Testis (tissue), 2 donors: ENCODE measurements at regions not wholly inside any gene's neighbourhood (a gene's known extent, or its start where the extent isn't known, plus 50 kb on each side); places are given as distances from the start of the nearest gene placed in this dataset.

Source experiments
- DNase-seq: peaks from one replicate; pipeline ENCODE4 v3.0.0-alpha.2; 2019
- H3K27ac ChIP-seq, 2 donors: fragments of 200-600 bp; sonication (generic); one replicate each; pipeline ENCODE4 v1.5.1; 2019
- H3K27me3 ChIP-seq: fragments of 200-600 bp; sonication (generic); one replicate; pipeline ENCODE4 v1.5.1; 2019
- H3K36me3 ChIP-seq: fragments of 200-600 bp; sonication (generic); one replicate; pipeline ENCODE4 v1.5.1; 2017; ENCODE audit warnings: low read depth; ENCODE audit errors: missing control alignments
- H3K4me1 ChIP-seq: fragments of 200-600 bp; sonication (generic); one replicate; pipeline ENCODE4 v1.5.1; 2019
- H3K4me3 ChIP-seq, 2 donors: fragments of 200-600 bp; sonication (generic); one replicate each; pipeline ENCODE4 v1.5.1; 2017 to 2019
- H3K9me3 ChIP-seq: fragments of 200-600 bp; sonication (generic); one replicate; pipeline ENCODE4 v1.5.1; 2017
- CTCF ChIP-seq, 3 experiments: fragments of 450-650 bp in 2 of 3; fragments of 200-600 bp in 1 of 3; sonication (generic) in 1 of 3; IDR thresholded peaks; one replicate each; pipeline ENCODE4 v1.5.1; 2016 to 2019; ENCODE audit warnings: antibody characterized with exemption in 3 of 3, mild to moderate bottlenecking in 2 of 3, moderate library complexity in 1 of 3
- POLR2A ChIP-seq: fragments of 450-650 bp; IDR thresholded peaks from one replicate; pipeline ENCODE4 v1.6.1; 2017; ENCODE audit warnings: antibody characterized with exemption, mild to moderate bottlenecking, moderate library complexity
- WGBS, 2 donors: methylation state at CpG; one replicate each; pipeline ENCODE4 v1.1.5; 2018; 5-methylcytosine and 5-hydroxymethylcytosine counted together
- intact Hi-C: fragments of 100-400 bp; cut with DNase I; formaldehyde crosslinking; loops from one replicate; pipeline ENCODE4 v1.15.1; 2023; ENCODE audit warnings: low total_unique reads

- TF ChIP-seq POLR2A (no peak), CTCF (IDR thresholded peaks at IDR 0.05) (no peak)
- H3K27me3 ChIP-seq: no peaks in the 10 kb centered on the region
- H3K27ac ChIP-seq: no peak overlapping the region
- intact Hi-C loops: no loop called here
- H3K36me3 ChIP-seq: no peaks in the 10 kb centered on the region
- no peak for DNase-seq
- H3K4me1 ChIP-seq: no peaks in the 10 kb centered on the region
- no peak overlapping the region for H3K4me3 ChIP-seq
- 73 to 79% methylated on average over 2 of the region's 2 CpGs for WGBS, 2 donors
- no peaks in the 10 kb centered on the region for H3K9me3 ChIP-seq
These were observed 54.6 kb upstream of the ACAN start for GRCh38 chr15:88748651-88749050.

- whole genome bisulfite sequencing, 2 donors: 72 to 76% methylated on average over 2 of the region's 2 CpGs
- no peaks in the 10 kb centered on the region for H3K36me3 ChIP-seq
- TF ChIP-seq CTCF (IDR thresholded peaks at IDR 0.05) (no peak), POLR2A (no peak)
- no peak overlapping the region for H3K27ac ChIP-seq
- no peaks in the 10 kb centered on the region for H3K9me3 ChIP-seq
- no peaks in the 10 kb centered on the region for H3K4me1 ChIP-seq
- no peak overlapping the region for H3K4me3 ChIP-seq
- no peak for DNase-seq
- no peaks in the 10 kb centered on the region for H3K27me3 ChIP-seq
- intact Hi-C loops: no loop called here
These were observed 53.5 kb upstream of the ACAN start for GRCh38 chr15:88749699-88750098.

GRCh38 chr15:88752501-88752900 is 50.7 kb upstream of the ACAN start:
- H3K27me3 ChIP-seq: no peaks in the 10 kb centered on the region
- H3K36me3 ChIP-seq: no peaks in the 10 kb centered on the region
- TF ChIP-seq CTCF (IDR thresholded peaks at IDR 0.05) (no peak), POLR2A (no peak)
- H3K9me3 ChIP-seq: no peaks in the 10 kb centered on the region
- no peaks in the 10 kb centered on the region for H3K4me1 ChIP-seq
- intact Hi-C loops: no loop called here
- 71 to 73% methylated on average over 5 of the region's 5 CpGs for WGBS, 2 donors
- H3K4me3 ChIP-seq: no peak overlapping the region
- no peak for DNase-seq
- H3K27ac ChIP-seq: no peak overlapping the region

- no peak for TF ChIP-seq POLR2A
- no peak for TF ChIP-seq CTCF (IDR thresholded peaks at IDR 0.05)
- DNase-seq: no peak
- Histone ChIP-seq H3K4me1 (no peaks in the 10 kb centered on the region), H3K27ac (no peak overlapping the region), H3K36me3 (no peaks in the 10 kb centered on the region), H3K9me3 (no peaks in the 10 kb centered on the region), H3K27me3 (no peaks in the 10 kb centered on the region), H3K4me3 (no peak overlapping the region)
- intact Hi-C loops: no loop called here
These were observed 50.3 kb upstream of the ACAN start for GRCh38 chr15:88752951-88753350.
